B cell (primary cell): ENCODE measurements at regions not wholly inside any gene's neighbourhood (a gene's known extent, or its start where the extent isn't known, plus 50 kb on each side); places are given as distances from the start of the nearest gene placed in this dataset.

Experiments
- ATAC-seq: fragments of 200-7000 bp; cut with Tn5 transposase; one replicate; pipeline ENCODE4 v1.10.0; 2021; ENCODE audit warnings: low read depth, mild to moderate bottlenecking, moderate number of reproducible peaks, moderate library complexity
- CTCF ChIA-PET: fragments of 350-600 bp; sonication (Branson Sonifier 250); formaldehyde crosslinking; loops from one replicate; lab custom pipeline; 2021; ENCODE audit warnings: antibody characterized with exemption, inconsistent platforms; lab: Charles Lee
- POLR2A ChIA-PET: fragments of 350-600 bp; sonication (Branson Sonifier 250); formaldehyde crosslinking; loops from one replicate; lab custom pipeline; 2021; ENCODE audit warnings: antibody characterized with exemption; lab: Charles Lee
- DNase-seq: peaks from one replicate; pipeline ENCODE4 v3.0.0; 2013
- H2AFZ ChIP-seq: 2 replicates; pipeline ENCODE4 v1.6.1; 2012; ENCODE audit warnings: mild to moderate bottlenecking, low read depth, low read length; ENCODE audit not compliant: insufficient read depth, poor library complexity, severe bottlenecking
- H3K27ac ChIP-seq, 2 donors: 1 replicate in 1 of 2; 2 replicates in 1 of 2; pipeline ENCODE4 v1.5.1; 2012 to 2013; ENCODE audit warnings: low read length in 2 of 2, mild to moderate bottlenecking in 2 of 2, moderate library complexity in 1 of 2
- H3K27me3 ChIP-seq, 4 experiments: fragments of 200-600 bp in 1 of 4; sonication (generic) in 1 of 4; replicated peaks in 1 of 4; 1 replicate in 2 of 4; 2 replicates in 2 of 4; pipeline versions ENCODE4 v1.6.1 to v1.7.0; 2013 to 2016; ENCODE audit warnings: low read length in 3 of 4, mild to moderate bottlenecking in 2 of 4, mixed read lengths in 1 of 4, moderate library complexity in 1 of 4; ENCODE audit not compliant: insufficient read depth in 4 of 4, control insufficient read depth in 3 of 4; ENCODE audit errors: control extremely low read depth in 1 of 4
- H3K36me3 ChIP-seq, 2 experiments: replicated peaks in 1 of 2; 1 replicate in 1 of 2; 2 replicates in 1 of 2; pipeline versions ENCODE4 v1.6.1 to v1.7.1; 2013; ENCODE audit warnings: low read length in 1 of 2; ENCODE audit not compliant: insufficient read depth in 2 of 2, control insufficient read depth in 1 of 2; ENCODE audit errors: control extremely low read depth in 1 of 2, extremely low read depth in 1 of 2
- H3K4me1 ChIP-seq, 2 donors: fragments of 200-600 bp in 1 of 2; sonication (generic) in 1 of 2; 1 replicate in 1 of 2; 2 replicates in 1 of 2; pipeline versions ENCODE4 v1.5.1 to v1.6.1; 2013 to 2017; ENCODE audit warnings: low read length in 2 of 2; ENCODE audit not compliant: control insufficient read depth in 2 of 2, insufficient read depth in 2 of 2
- H3K4me2 ChIP-seq: replicated peaks from 2 replicates; pipeline ENCODE3; 2012; ENCODE audit warnings: mild to moderate bottlenecking, low read depth, low read length; ENCODE audit not compliant: poor library complexity, severe bottlenecking
- H3K4me3 ChIP-seq, 5 experiments: fragments of 200-600 bp in 1 of 5; sonication (generic) in 1 of 5; 1 replicate in 3 of 5; 2 replicates in 2 of 5; pipeline versions ENCODE4 v1.5.1 to v1.7.0; 2011 to 2016; ENCODE audit warnings: low read length in 4 of 5, mild to moderate bottlenecking in 4 of 5, low read depth in 2 of 5, control low read depth in 1 of 5, moderate library complexity in 1 of 5; ENCODE audit not compliant: insufficient read depth in 1 of 5; ENCODE audit errors: control extremely low read depth in 1 of 5, extremely low read depth in 1 of 5
- H3K79me2 ChIP-seq: fragments of 200-600 bp; sonication (generic); one replicate; pipeline ENCODE4 v1.6.0; 2016; ENCODE audit warnings: low read length; ENCODE audit not compliant: control insufficient read depth, insufficient read depth
- H3K9ac ChIP-seq: fragments of 200-600 bp; sonication (generic); 2 replicates; pipeline ENCODE4 v1.6.1; 2017; ENCODE audit warnings: mild to moderate bottlenecking, low read length, moderate library complexity
- H3K9me3 ChIP-seq, 3 donors: one replicate each; pipeline versions ENCODE4 v1.6.1 to v1.7.1; 2013; ENCODE audit warnings: low read length in 2 of 3; ENCODE audit not compliant: control insufficient read depth in 2 of 3, insufficient read depth in 1 of 3; ENCODE audit errors: control extremely low read depth in 1 of 3
- H4K20me1 ChIP-seq: 2 replicates; pipeline ENCODE4 v1.6.0; 2012; ENCODE audit warnings: mild to moderate bottlenecking, low read length; ENCODE audit not compliant: insufficient read depth, control insufficient read depth, poor library complexity, severe bottlenecking
- H3K27ac Mint-ChIP-seq: one replicate; pipeline ENCODE4 v1.8.0; 2021; ENCODE audit warnings: mixed read lengths
- H3K27me3 Mint-ChIP-seq: one replicate; pipeline ENCODE4 v1.8.0; 2021; ENCODE audit warnings: mixed read lengths
- H3K4me1 Mint-ChIP-seq: one replicate; pipeline ENCODE4 v1.8.0; 2021; ENCODE audit warnings: mixed read lengths
- H3K4me3 Mint-ChIP-seq: one replicate; pipeline ENCODE4 v1.8.0; 2021; ENCODE audit warnings: mixed read lengths
- H3K9me3 Mint-ChIP-seq: one replicate; pipeline ENCODE4 v1.8.0; 2022; ENCODE audit warnings: mixed read lengths; ENCODE audit not compliant: insufficient read depth
- EZH2 ChIP-seq: IDR thresholded peaks from 2 replicates; pipeline ENCODE4 v1.6.1; 2012; ENCODE audit warnings: borderline replicate concordance, low read depth, mild to moderate bottlenecking, moderate library complexity, low read length; ENCODE audit not compliant: insufficient read depth, poor library complexity, severe bottlenecking
- WGBS: methylation state at CpG from one replicate; pipeline ENCODE4 v1.1.5; 2013; ENCODE audit warnings: missing lambda C conversion rate; ENCODE audit not compliant: insufficient coverage; 5-methylcytosine and 5-hydroxymethylcytosine counted together
- intact Hi-C: fragments of 100-400 bp; cut with micrococcal nuclease; formaldehyde crosslinking; loops from one replicate; pipeline ENCODE4 v1.10.0; 2022
- TF ChIP-seq, protein P1 (sequence below): fragments of 200-600 bp; IDR thresholded peaks from one replicate; pipeline ENCODE4 v1.8.0; 2022; ENCODE audit warnings: antibody characterized with exemption, mild to moderate bottlenecking

DNA sequence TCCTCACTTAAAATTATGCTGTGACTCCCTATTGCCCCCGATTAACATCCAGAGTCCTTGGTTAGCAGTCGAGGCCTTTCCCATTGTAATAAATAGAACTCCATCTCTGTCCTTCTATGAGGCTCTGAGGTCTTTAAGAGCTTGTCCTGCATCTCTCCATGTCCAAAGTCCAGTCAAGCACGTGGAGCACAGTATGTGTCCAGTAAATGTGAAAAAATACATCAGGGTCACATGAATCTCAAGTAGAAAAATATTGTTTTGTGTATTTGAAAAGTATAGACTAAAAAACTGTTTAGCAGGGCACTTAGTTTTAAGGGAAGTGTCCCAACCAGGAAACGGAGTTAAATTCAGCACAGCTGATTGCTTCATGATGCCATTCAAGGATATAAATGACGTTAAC is 298.8 kb upstream of the TENM4 start:
- Histone ChIP-seq H4K20me1 (no peaks in the 10 kb centered on the region), H2AFZ (no peak overlapping the region), H3K4me1 (no peaks in the 10 kb centered on the region), H3K79me2 (no peaks in the 10 kb centered on the region), H3K36me3 (no peaks in the 10 kb centered on the region), H3K4me2 (no peak overlapping the region), H3K9me3 (no peaks in the 10 kb centered on the region), H3K27me3 (no peaks in the 10 kb centered on the region), H3K9ac (no peak overlapping the region), H3K27ac (no peak overlapping the region), H3K4me3 (no peak overlapping the region)
- intact Hi-C loops = no loop called here
- no peak overlapping the region for H3K4me3 Mint-ChIP-seq
- POLR2A ChIA-PET = no interaction called here
- CTCF ChIA-PET = no interaction called here
- no peaks in the 10 kb centered on the region for H3K4me1 Mint-ChIP-seq
- no peaks in the 10 kb centered on the region for H3K9me3 Mint-ChIP-seq
- ATAC-seq (no peak), DNase-seq (no peak)
- H3K27ac Mint-ChIP-seq = no peak overlapping the region
- TF ChIP-seq, protein P1, sequence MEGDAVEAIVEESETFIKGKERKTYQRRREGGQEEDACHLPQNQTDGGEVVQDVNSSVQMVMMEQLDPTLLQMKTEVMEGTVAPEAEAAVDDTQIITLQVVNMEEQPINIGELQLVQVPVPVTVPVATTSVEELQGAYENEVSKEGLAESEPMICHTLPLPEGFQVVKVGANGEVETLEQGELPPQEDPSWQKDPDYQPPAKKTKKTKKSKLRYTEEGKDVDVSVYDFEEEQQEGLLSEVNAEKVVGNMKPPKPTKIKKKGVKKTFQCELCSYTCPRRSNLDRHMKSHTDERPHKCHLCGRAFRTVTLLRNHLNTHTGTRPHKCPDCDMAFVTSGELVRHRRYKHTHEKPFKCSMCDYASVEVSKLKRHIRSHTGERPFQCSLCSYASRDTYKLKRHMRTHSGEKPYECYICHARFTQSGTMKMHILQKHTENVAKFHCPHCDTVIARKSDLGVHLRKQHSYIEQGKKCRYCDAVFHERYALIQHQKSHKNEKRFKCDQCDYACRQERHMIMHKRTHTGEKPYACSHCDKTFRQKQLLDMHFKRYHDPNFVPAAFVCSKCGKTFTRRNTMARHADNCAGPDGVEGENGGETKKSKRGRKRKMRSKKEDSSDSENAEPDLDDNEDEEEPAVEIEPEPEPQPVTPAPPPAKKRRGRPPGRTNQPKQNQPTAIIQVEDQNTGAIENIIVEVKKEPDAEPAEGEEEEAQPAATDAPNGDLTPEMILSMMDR = no peak
- TF ChIP-seq EZH2 = no peak
- 62% methylated on average over 4 of the region's 5 CpGs for WGBS
- H3K27me3 Mint-ChIP-seq = no peaks in the 10 kb centered on the region

DNA sequence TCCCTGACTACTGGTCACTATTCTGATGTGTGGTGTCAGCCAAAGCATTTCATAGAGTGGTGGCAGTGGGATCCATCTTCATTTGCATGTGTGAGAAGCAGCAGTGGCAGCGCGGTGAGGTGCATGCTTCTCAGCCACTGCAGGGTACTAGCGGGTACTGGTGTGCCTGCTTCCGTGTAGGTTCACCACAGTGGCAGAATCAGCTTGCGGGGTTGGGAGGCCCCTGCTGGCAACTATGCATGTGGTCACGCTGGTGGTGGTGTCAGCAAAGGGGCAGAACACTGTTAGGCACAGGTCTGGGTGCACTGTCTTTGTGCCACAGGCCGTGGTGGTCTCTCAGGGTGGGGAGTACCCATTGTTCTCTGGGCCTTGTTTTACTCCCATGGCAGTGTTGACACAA is 286.4 kb upstream of the TENM4 start:
- no peak overlapping the region for H3K4me3 Mint-ChIP-seq
- 92% methylated on average over 7 of the region's 7 CpGs for whole genome bisulfite sequencing
- TF ChIP-seq, protein P1 = no peak
- no peak for TF ChIP-seq EZH2
- Histone ChIP-seq H3K79me2 (no peaks in the 10 kb centered on the region), H3K9ac (no peak overlapping the region), H3K36me3 (no peaks in the 10 kb centered on the region), H4K20me1 (no peaks in the 10 kb centered on the region), H3K4me2 (no peak overlapping the region), H3K27me3 (no peaks in the 10 kb centered on the region), H3K4me3 (no peak overlapping the region), H3K4me1 (no peaks in the 10 kb centered on the region), H3K9me3 (peaks cover 0 to 17% (median 0%) of the 10 kb centered on the region in 3 donors), H2AFZ (no peak overlapping the region), H3K27ac (no peak overlapping the region)
- intact Hi-C loops = no loop called here
- ATAC-seq (no peak), DNase-seq (no peak)
- no peaks in the 10 kb centered on the region for H3K9me3 Mint-ChIP-seq
- CTCF ChIA-PET = no interaction called here
- H3K27ac Mint-ChIP-seq = no peak overlapping the region
- POLR2A ChIA-PET = no interaction called here
- H3K4me1 Mint-ChIP-seq = no peaks in the 10 kb centered on the region
- no peaks in the 10 kb centered on the region for H3K27me3 Mint-ChIP-seq
